CD4-positive, alpha-beta T cell (primary cell): ENCODE measurements at regions not wholly inside any gene's neighbourhood (a gene's known extent, or its start where the extent isn't known, plus 50 kb on each side); places are given as distances from the start of the nearest gene placed in this dataset.

Experiments used
- ATAC-seq: fragments of 200-7000 bp; cut with Tn5 transposase; one replicate; pipeline ENCODE4 v1.10.0; 2022; ENCODE audit warnings: mild to moderate bottlenecking; ENCODE audit not compliant: poor library complexity
- CTCF ChIA-PET: fragments of 350-600 bp; sonication (Branson Sonifier 250); formaldehyde crosslinking; loops from one replicate; lab custom pipeline; 2021; ENCODE audit warnings: antibody characterized with exemption, inconsistent platforms; lab: Charles Lee
- POLR2A ChIA-PET: fragments of 350-600 bp; sonication (Branson Sonifier 250); formaldehyde crosslinking; loops from one replicate; lab custom pipeline; 2021; ENCODE audit warnings: antibody characterized with exemption, inconsistent platforms; lab: Charles Lee
- DNase-seq, 14 experiments: peaks; one replicate each; pipeline ENCODE4 v3.0.0-alpha.2; 2013 to 2020; ENCODE audit warnings: mixed read lengths in 2 of 14
- H3K27ac ChIP-seq, 2 donors: one replicate each; pipeline versions ENCODE4 v1.5.1 to v1.7.0; 2013; ENCODE audit warnings: low read length in 2 of 2, low read depth in 1 of 2, mild to moderate bottlenecking in 1 of 2
- H3K27me3 ChIP-seq, 2 experiments: 1 replicate in 1 of 2; 2 replicates in 1 of 2; pipeline versions ENCODE4 v1.6.1 to v1.7.0; 2013; ENCODE audit warnings: low read length in 2 of 2, control low read depth in 1 of 2, mild to moderate bottlenecking in 1 of 2, moderate library complexity in 1 of 2; ENCODE audit not compliant: insufficient read depth in 2 of 2, control insufficient read depth in 1 of 2
- H3K36me3 ChIP-seq: one replicate; pipeline ENCODE4 v1.6.1; 2013; ENCODE audit warnings: low read length, control low read depth; ENCODE audit not compliant: insufficient read depth
- H3K4me1 ChIP-seq: one replicate; pipeline ENCODE4 v1.6.1; 2013; ENCODE audit warnings: low read length, control low read depth; ENCODE audit not compliant: insufficient read depth
- H3K4me3 ChIP-seq: one replicate; pipeline ENCODE4 v1.5.1; 2013; ENCODE audit warnings: mild to moderate bottlenecking, low read length, moderate library complexity
- H3K9me3 ChIP-seq, 2 experiments: 1 replicate in 1 of 2; 2 replicates in 1 of 2; pipeline versions ENCODE4 v1.6.1 to v1.7.0; 2013; ENCODE audit warnings: low read length in 2 of 2, mild to moderate bottlenecking in 2 of 2, control low read depth in 1 of 2, moderate library complexity in 1 of 2; ENCODE audit not compliant: control insufficient read depth in 1 of 2, insufficient read depth in 1 of 2
- H3K27ac Mint-ChIP-seq: one replicate; pipeline ENCODE4 v1.8.0; 2020; ENCODE audit warnings: mixed read lengths
- H3K27me3 Mint-ChIP-seq: one replicate; pipeline ENCODE4 v1.8.0; 2021; ENCODE audit warnings: mixed read lengths
- H3K36me3 Mint-ChIP-seq: one replicate; pipeline ENCODE4 v1.8.0; 2021; ENCODE audit warnings: low read depth, mixed read lengths
- H3K4me1 Mint-ChIP-seq: one replicate; pipeline ENCODE4 v1.8.0; 2021; ENCODE audit warnings: low read depth, mixed read lengths
- H3K4me3 Mint-ChIP-seq: one replicate; pipeline ENCODE4 v1.8.0; 2020; ENCODE audit warnings: mild to moderate bottlenecking, mixed read lengths
- H3K9me3 Mint-ChIP-seq: one replicate; pipeline ENCODE4 v1.8.0; 2020; ENCODE audit warnings: mixed read lengths
- CTCF ChIP-seq: fragments of 200-600 bp; IDR thresholded peaks from one replicate; pipeline ENCODE4 v1.8.0; 2022; ENCODE audit warnings: antibody characterized with exemption, mild to moderate bottlenecking
- intact Hi-C, 2 experiments: fragments of 100-400 bp; cut with DNase I in 1 of 2; cut with micrococcal nuclease in 1 of 2; formaldehyde crosslinking; loops; one replicate each; pipeline versions ENCODE4 v1.15.1 to v1.9.0; 2023 to 2025; cut with DNase I, micrococcal nuclease

- no peaks in the 10 kb centered on the region for H3K36me3 ChIP-seq
Measured at GRCh38 chr16:9497750-9498149, 406.3 kb downstream of the HAPSTR1 start.

GRCh38 chr16:9499941-9500593 lies 408.6 kb downstream of the HAPSTR1 start:
- H3K27me3 Mint-ChIP-seq: peaks cover 14% of the 10 kb centered on the region
- Histone ChIP-seq H3K36me3 (no peaks in the 10 kb centered on the region), H3K27ac (no peak overlapping the region), H3K4me3 (no peak overlapping the region), H3K4me1 (no peaks in the 10 kb centered on the region), H3K9me3 (peaks cover 0 to 8% of the 10 kb centered on the region in 2 experiments), H3K27me3 (no peaks in the 10 kb centered on the region)
- intact Hi-C loops: loop anchor here in 1 of 2 experiments (5.0 kb wide), 1 partner anchor 1068 kb away; no protein-coding TSS in a partner anchor
- peaks cover 3% of the 10 kb centered on the region for H3K9me3 Mint-ChIP-seq
- no peaks in the 10 kb centered on the region for H3K36me3 Mint-ChIP-seq
- DNase-seq (no peak), ATAC-seq (no peak)
- CTCF ChIA-PET: no interaction called here
- no peak overlapping the region for H3K4me3 Mint-ChIP-seq
- TF ChIP-seq CTCF: no peak
- H3K4me1 Mint-ChIP-seq: no peaks in the 10 kb centered on the region
- POLR2A ChIA-PET: no interaction called here
- H3K27ac Mint-ChIP-seq: no peak overlapping the region

More at GRCh38 chr16:9497750-9498149, 406.3 kb downstream of the HAPSTR1 start:
- DNase-seq (no peak), ATAC-seq (no peak)
- no peaks in the 10 kb centered on the region for H3K27me3 ChIP-seq
- Mint-ChIP-seq H3K4me1 (no peaks in the 10 kb centered on the region), H3K9me3 (peaks cover 3% of the 10 kb centered on the region), H3K27ac (no peak overlapping the region), H3K4me3 (no peak overlapping the region), H3K36me3 (no peaks in the 10 kb centered on the region), H3K27me3 (peaks cover 14% of the 10 kb centered on the region)
- TF ChIP-seq CTCF: no peak
- CTCF ChIA-PET: no interaction called here
- intact Hi-C loops: no loop called here
- POLR2A ChIA-PET: no interaction called here
- no peak overlapping the region for H3K4me3 ChIP-seq
- H3K4me1 ChIP-seq: no peaks in the 10 kb centered on the region
- peaks cover 0 to 5% of the 10 kb centered on the region in 2 experiments for H3K9me3 ChIP-seq
- H3K27ac ChIP-seq: no peak overlapping the region

GRCh38 chr16:9500872-9501271 lies 409.4 kb downstream of the HAPSTR1 start:
- Histone ChIP-seq H3K9me3 (peaks cover 0 to 8% of the 10 kb centered on the region in 2 experiments), H3K27ac (no peak overlapping the region), H3K4me1 (no peaks in the 10 kb centered on the region), H3K27me3 (no peaks in the 10 kb centered on the region), H3K36me3 (no peaks in the 10 kb centered on the region), H3K4me3 (no peak overlapping the region)
- H3K27me3 Mint-ChIP-seq: peaks cover 14% of the 10 kb centered on the region
- no peaks in the 10 kb centered on the region for H3K4me1 Mint-ChIP-seq
- no peak for TF ChIP-seq CTCF
- ChIA-PET CTCF (no interaction called here), POLR2A (no interaction called here)
- ATAC-seq (no peak), DNase-seq (no peak)
- H3K27ac Mint-ChIP-seq: no peak overlapping the region
- intact Hi-C loops: loop anchor here in 1 of 2 experiments (5.0 kb wide), 1 partner anchor 1069 kb away; no protein-coding TSS in a partner anchor
- H3K4me3 Mint-ChIP-seq: no peak overlapping the region
- H3K36me3 Mint-ChIP-seq: no peaks in the 10 kb centered on the region
- peaks cover 4% of the 10 kb centered on the region for H3K9me3 Mint-ChIP-seq
